ENCODE measurements at regions not wholly inside any gene's neighbourhood (a gene's known extent, or its start where the extent isn't known, plus 50 kb on each side); places are given as distances from the start of the nearest gene placed in this dataset.

DNA sequence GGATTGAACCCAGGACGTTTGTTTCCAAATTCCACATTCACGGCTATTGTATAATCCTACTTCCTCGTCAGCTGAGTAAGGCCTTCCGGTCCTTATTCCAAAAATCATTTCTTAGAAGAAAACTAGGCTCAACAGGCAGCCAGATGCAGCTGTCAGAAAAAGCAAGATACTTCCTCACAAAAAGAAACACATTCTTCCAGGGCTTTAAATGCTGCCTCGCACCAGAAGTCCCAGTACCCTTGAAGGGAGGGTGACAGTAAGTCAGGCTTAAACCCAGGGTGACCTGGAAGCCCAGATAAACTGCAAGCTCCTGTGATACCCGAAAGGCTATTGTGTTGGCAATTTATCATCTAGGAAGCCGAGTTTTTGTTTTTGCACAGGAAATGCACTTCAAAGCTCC, 414.0 kb downstream of the NFIB start:
- Histone ChIP-seq H3K27ac (no peak overlapping the region), H3K9me3 (no peaks in the 10 kb centered on the region), H3K4me2 (no peak overlapping the region), H3K4me1 (no peaks in the 10 kb centered on the region), H3K4me3 (no peak overlapping the region)
- no peak for FAIRE-seq
- no peak for ATAC-seq
- POLR2A ChIA-PET, result no interaction called here
- CTCF ChIA-PET, result no interaction called here
- 51% methylated on average over 7 of the region's 7 CpGs for WGBS (ENCODE audit: missing lambda C conversion rate)
- TF ChIP-seq ZSCAN20 (CRISPR knock-in tag; IDR thresholded peaks at IDR 0.05) (no peak), RFX5 (IDR thresholded peaks at IDR 0.05) (no peak), CHD4 (IDR thresholded peaks at IDR 0.05; ENCODE audit: borderline replicate concordance) (no peak), PHF8 (IDR thresholded peaks at IDR 0.05; ENCODE audit: borderline replicate concordance, low read depth) (no peak), JUN (IDR thresholded peaks at IDR 0.05) (no peak), ESRRA (IDR thresholded peaks at IDR 0.05; ENCODE audit: borderline replicate concordance, low read length) (no peak), MAX (IDR thresholded peaks at IDR 0.05) (no peak), KDM5A (IDR thresholded peaks at IDR 0.05) (no peak), CEBPB (IDR thresholded peaks at IDR 0.05) (no peak), EHMT2 (IDR thresholded peaks at IDR 0.05; ENCODE audit: low read depth) (no peak), NR3C1 (IDR thresholded peaks at IDR 0.05) (no peak), FOSL2 (IDR thresholded peaks at IDR 0.05) (no peak), FOSL2 (CRISPR knock-in tag; IDR thresholded peaks at IDR 0.05) (no peak), RAD21 (conservative IDR thresholded peaks at IDR 0.05 in 1 of 2, IDR thresholded peaks at IDR 0.05 in 1 of 2) (no peak), SREBF2 (IDR thresholded peaks at IDR 0.05) (no peak)
- TF ChIP-seq, protein P1, sequence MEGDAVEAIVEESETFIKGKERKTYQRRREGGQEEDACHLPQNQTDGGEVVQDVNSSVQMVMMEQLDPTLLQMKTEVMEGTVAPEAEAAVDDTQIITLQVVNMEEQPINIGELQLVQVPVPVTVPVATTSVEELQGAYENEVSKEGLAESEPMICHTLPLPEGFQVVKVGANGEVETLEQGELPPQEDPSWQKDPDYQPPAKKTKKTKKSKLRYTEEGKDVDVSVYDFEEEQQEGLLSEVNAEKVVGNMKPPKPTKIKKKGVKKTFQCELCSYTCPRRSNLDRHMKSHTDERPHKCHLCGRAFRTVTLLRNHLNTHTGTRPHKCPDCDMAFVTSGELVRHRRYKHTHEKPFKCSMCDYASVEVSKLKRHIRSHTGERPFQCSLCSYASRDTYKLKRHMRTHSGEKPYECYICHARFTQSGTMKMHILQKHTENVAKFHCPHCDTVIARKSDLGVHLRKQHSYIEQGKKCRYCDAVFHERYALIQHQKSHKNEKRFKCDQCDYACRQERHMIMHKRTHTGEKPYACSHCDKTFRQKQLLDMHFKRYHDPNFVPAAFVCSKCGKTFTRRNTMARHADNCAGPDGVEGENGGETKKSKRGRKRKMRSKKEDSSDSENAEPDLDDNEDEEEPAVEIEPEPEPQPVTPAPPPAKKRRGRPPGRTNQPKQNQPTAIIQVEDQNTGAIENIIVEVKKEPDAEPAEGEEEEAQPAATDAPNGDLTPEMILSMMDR (IDR thresholded peaks at IDR 0.05), result no peak
- DNase-seq (ENCODE audit: low read depth in 1 of 2, low spot score in 1 of 2), result no peak

- FAIRE-seq (no peak), ATAC-seq (no peak), DNase-seq (ENCODE audit: low read depth in 1 of 2, low spot score in 1 of 2) (no peak)
- ChIA-PET CTCF (no interaction called here), POLR2A (no interaction called here)
- no peak for TF ChIP-seq HEYL (CRISPR knock-in tag; IDR thresholded peaks at IDR 0.05)
- TF ChIP-seq ATOH8 (CRISPR knock-in tag; IDR thresholded peaks at IDR 0.05; ENCODE audit: low read depth), result no peak
- TF ChIP-seq NPAS2 (CRISPR knock-in tag; IDR thresholded peaks at IDR 0.05; ENCODE audit: borderline replicate concordance), result no peak
- no peak for TF ChIP-seq CEBPB (IDR thresholded peaks at IDR 0.05)
- TF ChIP-seq REST (IDR thresholded peaks at IDR 0.05), result no peak
- TF ChIP-seq SREBF2 (IDR thresholded peaks at IDR 0.05), result no peak
- TF ChIP-seq TFCP2L1 (CRISPR knock-in tag; IDR thresholded peaks at IDR 0.05), result no peak
- no peak for TF ChIP-seq KDM5A (IDR thresholded peaks at IDR 0.05)
- no peak for TF ChIP-seq CHD2 (IDR thresholded peaks at IDR 0.05; ENCODE audit: low read length, partially characterized antibody)
- no peak for TF ChIP-seq PBX3 (IDR thresholded peaks at IDR 0.05)
- TF ChIP-seq ESRRA (IDR thresholded peaks at IDR 0.05; ENCODE audit: borderline replicate concordance, low read length), result no peak
- no peak for TF ChIP-seq EP300 (IDR thresholded peaks at IDR 0.05)
- no peak for TF ChIP-seq POLR2AphosphoS2 (conservative IDR thresholded peaks at IDR 0.05; ENCODE audit: low read length)
- TF ChIP-seq NR3C1 (IDR thresholded peaks at IDR 0.05), result no peak
- no peak for TF ChIP-seq MAZ (IDR thresholded peaks at IDR 0.05; ENCODE audit: borderline replicate concordance, low read depth, low read length)
- TF ChIP-seq MAFK (IDR thresholded peaks at IDR 0.05; ENCODE audit: partially characterized antibody), result no peak
- TF ChIP-seq SMC3 (IDR thresholded peaks at IDR 0.05), result no peak
- TF ChIP-seq FOSB (CRISPR knock-in tag; IDR thresholded peaks at IDR 0.05), result no peak
- TF ChIP-seq BHLHE40 (IDR thresholded peaks at IDR 0.05; ENCODE audit: low read depth, low read length), result no peak
- Histone ChIP-seq H3K9me3 (no peaks in the 10 kb centered on the region), H3K4me1 (no peaks in the 10 kb centered on the region), H3K27ac (no peak overlapping the region), H3K4me2 (no peak overlapping the region), H3K4me3 (no peak overlapping the region)
- 58% methylated on average over 2 of the region's 2 CpGs for WGBS (ENCODE audit: missing lambda C conversion rate)
These were observed 415.0 kb downstream of the NFIB start for GRCh38 chr9:13898957-13899356.

All from A549 (cell line).